ENCODE measurements at regions not wholly inside any gene's neighbourhood (a gene's known extent, or its start where the extent isn't known, plus 50 kb on each side); places are given as distances from the start of the nearest gene placed in this dataset.

DNA sequence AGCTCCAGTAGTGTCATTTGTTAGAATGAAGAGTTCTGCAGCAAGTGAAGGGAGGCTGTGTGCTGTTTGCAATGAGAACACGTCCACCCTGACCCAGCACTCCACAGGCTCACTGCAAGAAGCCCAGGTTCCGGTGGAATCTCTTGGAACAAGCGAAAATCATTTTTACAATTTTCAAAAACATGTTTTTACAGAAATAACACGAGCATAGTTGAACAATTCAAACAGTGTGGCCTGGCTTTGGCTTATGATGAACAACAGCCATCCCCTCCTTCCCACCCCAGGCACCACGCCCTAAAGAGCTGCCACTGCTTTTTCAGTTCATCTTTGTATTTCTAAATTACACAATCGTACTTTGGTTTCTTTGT lies 59.5 kb upstream of the KY start:
- ATAC-seq = no peak
- no peak for TF ChIP-seq ZNF70 (CRISPR knock-in tag; IDR thresholded peaks at IDR 0.05)
- no peak for TF ChIP-seq ZNF565 (CRISPR knock-in tag; conservative IDR thresholded peaks at IDR 0.05; ENCODE audit: low read depth)
- TF ChIP-seq ZNF8 (CRISPR knock-in tag; IDR thresholded peaks at IDR 0.05) = no peak
- no peak for TF ChIP-seq POU6F1 (CRISPR knock-in tag; IDR thresholded peaks at IDR 0.05; ENCODE audit: borderline replicate concordance, low read depth)
- no peak for TF ChIP-seq ZFP3 (CRISPR knock-in tag; IDR thresholded peaks at IDR 0.05)
- no peak for TF ChIP-seq ISL1 (CRISPR knock-in tag; IDR thresholded peaks at IDR 0.05)
- TF ChIP-seq SNAI2 (CRISPR knock-in tag; IDR thresholded peaks at IDR 0.05) = no peak
- no peak for TF ChIP-seq CSDC2 (CRISPR knock-in tag; IDR thresholded peaks at IDR 0.05)
- TF ChIP-seq ZFP30 (CRISPR knock-in tag; IDR thresholded peaks at IDR 0.05) = no peak
- TF ChIP-seq RARB (CRISPR knock-in tag; IDR thresholded peaks at IDR 0.05) = no peak
- no peak for TF ChIP-seq GLIS3 (CRISPR knock-in tag; IDR thresholded peaks at IDR 0.05)
- TF ChIP-seq, protein P1, sequence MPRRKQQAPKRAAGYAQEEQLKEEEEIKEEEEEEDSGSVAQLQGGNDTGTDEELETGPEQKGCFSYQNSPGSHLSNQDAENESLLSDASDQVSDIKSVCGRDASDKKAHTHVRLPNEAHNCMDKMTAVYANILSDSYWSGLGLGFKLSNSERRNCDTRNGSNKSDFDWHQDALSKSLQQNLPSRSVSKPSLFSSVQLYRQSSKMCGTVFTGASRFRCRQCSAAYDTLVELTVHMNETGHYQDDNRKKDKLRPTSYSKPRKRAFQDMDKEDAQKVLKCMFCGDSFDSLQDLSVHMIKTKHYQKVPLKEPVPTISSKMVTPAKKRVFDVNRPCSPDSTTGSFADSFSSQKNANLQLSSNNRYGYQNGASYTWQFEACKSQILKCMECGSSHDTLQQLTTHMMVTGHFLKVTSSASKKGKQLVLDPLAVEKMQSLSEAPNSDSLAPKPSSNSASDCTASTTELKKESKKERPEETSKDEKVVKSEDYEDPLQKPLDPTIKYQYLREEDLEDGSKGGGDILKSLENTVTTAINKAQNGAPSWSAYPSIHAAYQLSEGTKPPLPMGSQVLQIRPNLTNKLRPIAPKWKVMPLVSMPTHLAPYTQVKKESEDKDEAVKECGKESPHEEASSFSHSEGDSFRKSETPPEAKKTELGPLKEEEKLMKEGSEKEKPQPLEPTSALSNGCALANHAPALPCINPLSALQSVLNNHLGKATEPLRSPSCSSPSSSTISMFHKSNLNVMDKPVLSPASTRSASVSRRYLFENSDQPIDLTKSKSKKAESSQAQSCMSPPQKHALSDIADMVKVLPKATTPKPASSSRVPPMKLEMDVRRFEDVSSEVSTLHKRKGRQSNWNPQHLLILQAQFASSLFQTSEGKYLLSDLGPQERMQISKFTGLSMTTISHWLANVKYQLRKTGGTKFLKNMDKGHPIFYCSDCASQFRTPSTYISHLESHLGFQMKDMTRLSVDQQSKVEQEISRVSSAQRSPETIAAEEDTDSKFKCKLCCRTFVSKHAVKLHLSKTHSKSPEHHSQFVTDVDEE (CRISPR knock-in tag; IDR thresholded peaks at IDR 0.05) = no peak
- no peak for TF ChIP-seq TOX (CRISPR knock-in tag; IDR thresholded peaks at IDR 0.05; ENCODE audit: borderline replicate concordance)
- TF ChIP-seq ZC3H10 (CRISPR knock-in tag; IDR thresholded peaks at IDR 0.05) = no peak
- TF ChIP-seq PPARA (CRISPR knock-in tag; IDR thresholded peaks at IDR 0.05; ENCODE audit: borderline replicate concordance) = no peak
- no peak for TF ChIP-seq TCF4 (CRISPR knock-in tag; IDR thresholded peaks at IDR 0.05; ENCODE audit: borderline replicate concordance)
- TF ChIP-seq ARNTL (CRISPR knock-in tag; IDR thresholded peaks at IDR 0.05; ENCODE audit: borderline replicate concordance, low read depth) = no peak
- no peak for TF ChIP-seq ESRRG (CRISPR knock-in tag; IDR thresholded peaks at IDR 0.05)
- TF ChIP-seq, protein P2, sequence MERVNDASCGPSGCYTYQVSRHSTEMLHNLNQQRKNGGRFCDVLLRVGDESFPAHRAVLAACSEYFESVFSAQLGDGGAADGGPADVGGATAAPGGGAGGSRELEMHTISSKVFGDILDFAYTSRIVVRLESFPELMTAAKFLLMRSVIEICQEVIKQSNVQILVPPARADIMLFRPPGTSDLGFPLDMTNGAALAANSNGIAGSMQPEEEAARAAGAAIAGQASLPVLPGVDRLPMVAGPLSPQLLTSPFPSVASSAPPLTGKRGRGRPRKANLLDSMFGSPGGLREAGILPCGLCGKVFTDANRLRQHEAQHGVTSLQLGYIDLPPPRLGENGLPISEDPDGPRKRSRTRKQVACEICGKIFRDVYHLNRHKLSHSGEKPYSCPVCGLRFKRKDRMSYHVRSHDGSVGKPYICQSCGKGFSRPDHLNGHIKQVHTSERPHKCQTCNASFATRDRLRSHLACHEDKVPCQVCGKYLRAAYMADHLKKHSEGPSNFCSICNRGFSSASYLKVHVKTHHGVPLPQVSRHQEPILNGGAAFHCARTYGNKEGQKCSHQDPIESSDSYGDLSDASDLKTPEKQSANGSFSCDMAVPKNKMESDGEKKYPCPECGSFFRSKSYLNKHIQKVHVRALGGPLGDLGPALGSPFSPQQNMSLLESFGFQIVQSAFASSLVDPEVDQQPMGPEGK (CRISPR knock-in tag; IDR thresholded peaks at IDR 0.05; ENCODE audit: borderline replicate concordance) = no peak
- TF ChIP-seq, protein P3, sequence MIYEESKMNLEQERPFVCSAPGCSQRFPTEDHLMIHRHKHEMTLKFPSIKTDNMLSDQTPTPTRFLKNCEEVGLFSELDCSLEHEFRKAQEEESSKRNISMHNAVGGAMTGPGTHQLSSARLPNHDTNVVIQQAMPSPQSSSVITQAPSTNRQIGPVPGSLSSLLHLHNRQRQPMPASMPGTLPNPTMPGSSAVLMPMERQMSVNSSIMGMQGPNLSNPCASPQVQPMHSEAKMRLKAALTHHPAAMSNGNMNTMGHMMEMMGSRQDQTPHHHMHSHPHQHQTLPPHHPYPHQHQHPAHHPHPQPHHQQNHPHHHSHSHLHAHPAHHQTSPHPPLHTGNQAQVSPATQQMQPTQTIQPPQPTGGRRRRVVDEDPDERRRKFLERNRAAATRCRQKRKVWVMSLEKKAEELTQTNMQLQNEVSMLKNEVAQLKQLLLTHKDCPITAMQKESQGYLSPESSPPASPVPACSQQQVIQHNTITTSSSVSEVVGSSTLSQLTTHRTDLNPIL (CRISPR knock-in tag; IDR thresholded peaks at IDR 0.05; ENCODE audit: low read depth) = no peak

- TF ChIP-seq GLIS3 (CRISPR knock-in tag; IDR thresholded peaks at IDR 0.05) (no peak), ZNF70 (CRISPR knock-in tag; IDR thresholded peaks at IDR 0.05) (no peak), TOX (CRISPR knock-in tag; IDR thresholded peaks at IDR 0.05; ENCODE audit: borderline replicate concordance) (no peak), BACH2 (CRISPR knock-in tag; IDR thresholded peaks at IDR 0.05; ENCODE audit: borderline replicate concordance) (no peak), ZFP30 (CRISPR knock-in tag; IDR thresholded peaks at IDR 0.05) (no peak), ZC3H10 (CRISPR knock-in tag; IDR thresholded peaks at IDR 0.05) (no peak), SNAI2 (CRISPR knock-in tag; IDR thresholded peaks at IDR 0.05) (no peak)
- TF ChIP-seq, protein P2 (CRISPR knock-in tag; IDR thresholded peaks at IDR 0.05; ENCODE audit: borderline replicate concordance) = no peak
- TF ChIP-seq, protein P3 (CRISPR knock-in tag; IDR thresholded peaks at IDR 0.05; ENCODE audit: low read depth) = no peak
- ATAC-seq = no peak
These were observed 60.5 kb upstream of the KY start for GRCh38 chr3:134711284-134711683.

Data from SK-N-SH treated with all-trans-retinoic acid at 6 μM for 48 hours (cell line).